ENCODE measurements at regions not wholly inside any gene's neighbourhood (a gene's known extent, or its start where the extent isn't known, plus 50 kb on each side); places are given as distances from the start of the nearest gene placed in this dataset.

DNA sequence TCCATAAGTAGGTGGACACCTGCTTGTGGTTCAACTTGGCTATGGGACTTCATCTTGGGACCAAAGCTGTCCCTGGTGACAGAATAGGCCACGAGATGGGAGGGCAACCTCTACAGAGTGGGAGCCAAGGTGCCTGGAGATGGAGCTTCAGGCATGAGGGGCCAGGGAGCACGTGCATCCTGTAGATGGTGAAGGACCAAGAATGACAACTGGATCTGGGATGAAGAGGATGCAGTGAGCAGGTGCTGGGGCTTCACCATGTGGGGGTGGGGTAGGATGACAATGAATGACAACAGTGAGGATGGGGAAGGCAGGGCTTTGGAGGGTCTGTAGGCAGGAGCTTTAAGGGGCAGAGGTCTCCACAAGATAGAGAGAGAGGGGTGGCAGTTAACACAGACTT, 372.0 kb upstream of the B3GAT1 start (continued):
- no peak for TF ChIP-seq ZNF146 (CRISPR knock-in tag; IDR thresholded peaks at IDR 0.05; ENCODE audit: unreplicated experiment)

DNA sequence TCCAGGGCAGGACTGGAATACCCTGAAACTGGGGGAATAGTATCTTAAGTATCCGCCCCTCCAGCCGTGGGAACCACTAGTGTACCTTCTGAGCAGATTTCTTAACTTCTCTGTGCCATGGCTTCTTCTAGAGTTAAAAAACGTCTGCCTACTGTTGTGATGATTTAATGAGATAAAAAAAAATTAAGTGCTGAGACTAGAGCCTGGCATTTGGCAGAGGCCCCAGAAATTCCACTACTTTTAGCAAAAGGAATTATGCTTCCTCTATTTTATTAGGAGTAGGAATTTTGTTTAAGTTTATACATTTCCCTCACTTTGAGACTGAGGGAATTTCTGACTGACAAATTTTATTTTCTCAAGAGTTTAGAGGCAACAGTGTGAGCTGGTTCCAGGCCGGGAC, 371.2 kb upstream of the B3GAT1 start:
- 0% methylated on average over 4 of the region's 4 CpGs for WGBS (ENCODE audit: insufficient coverage, low coverage, missing lambda C conversion rate)
- no peak overlapping the region for H2AFZ ChIP-seq (ENCODE audit: low read depth, low read length)
- H3K9ac ChIP-seq (ENCODE audit: insufficient read depth in 1 of 2, low read depth in 2 of 2, low read length in 2 of 2), result no peak overlapping the region
- H3K4me2 ChIP-seq (ENCODE audit: insufficient read depth, low read length), result no peak overlapping the region
- in situ Hi-C loops (cut with MboI), result no loop called here
- ChIA-PET CTCF (ENCODE audit: low intra/inter-chr PET ratio) (interaction anchor here (0.5 kb wide), 1 partner anchor 203 kb away, joined by 3 read pairs; no protein-coding TSS in a partner anchor), POLR2A (interaction anchor here (0.6 to 0.7 kb wide), 2 partner anchors 49 to 98 kb away, joined by 3 read pairs; no protein-coding TSS in a partner anchor)
- H3K9me1 ChIP-seq (ENCODE audit: control insufficient read depth, insufficient read depth, low read length), result no peaks in the 10 kb centered on the region
- peaks cover 0 to 12% of the 10 kb centered on the region in 2 experiments; a peak in 1 of 5 replicates for H3K27me3 ChIP-seq (ENCODE audit: control insufficient read depth in 2 of 2, insufficient read depth in 2 of 2, low read length in 2 of 2)
- no peaks in the 10 kb centered on the region for H4K20me1 ChIP-seq (replicated peaks; ENCODE audit: control insufficient read depth, insufficient read depth, low read length)
- H3K9me3 ChIP-seq (replicated peaks; ENCODE audit: control insufficient read depth, insufficient read depth, low read depth, low read length), result no peaks in the 10 kb centered on the region
- H3K4me3 ChIP-seq, result no peak overlapping the region
- intact Hi-C loops (cut with micrococcal nuclease), result no loop called here
- DNase-seq (ENCODE audit: extremely low read depth in 1 of 4, low spot score in 3 of 4) (no peak), ATAC-seq (no peak), FAIRE-seq (no peak)
- BruUV-seq (replicated peaks), result no TSS peak
- no peaks in the 10 kb centered on the region for H3K36me3 ChIP-seq (ENCODE audit: control insufficient read depth, insufficient read depth, low read length)
- no peak overlapping the region for H3K27ac ChIP-seq (ENCODE audit: extremely low read depth, low read depth, low read length)
- no peaks in the 10 kb centered on the region for H3K4me1 ChIP-seq (replicated peaks in 1 of 2; ENCODE audit: control insufficient read depth in 2 of 2, insufficient read depth in 2 of 2, low read length in 2 of 2)
- no peaks in the 10 kb centered on the region for H3K79me2 ChIP-seq (ENCODE audit: control insufficient read depth, insufficient read depth, low read length)
- TF ChIP-seq RBM22 (IDR thresholded peaks at IDR 0.05; ENCODE audit: low read depth, low read length, poor library complexity, severe bottlenecking) (no peak), ZZZ3 (IDR thresholded peaks at IDR 0.05) (no peak), SRSF7 (optimal IDR thresholded peaks at IDR 0.05; ENCODE audit: low read depth, low read length) (no peak), ZNF311 (CRISPR knock-in tag; IDR thresholded peaks at IDR 0.05) (no peak), ETS2 (tag; IDR thresholded peaks at IDR 0.05; ENCODE audit: borderline replicate concordance, poor library complexity, severe bottlenecking) (no peak), ZNF217 (CRISPR knock-in tag; IDR thresholded peaks at IDR 0.05) (no peak), GABPB1 (CRISPR knock-in tag; IDR thresholded peaks at IDR 0.05) (no peak), ELF2 (CRISPR knock-in tag; IDR thresholded peaks at IDR 0.05) (no peak), ATF7 (IDR thresholded peaks at IDR 0.05) (no peak), GATAD2B (IDR thresholded peaks at IDR 0.05; ENCODE audit: borderline replicate concordance) (no peak), ZNF184 (CRISPR knock-in tag; IDR thresholded peaks at IDR 0.05) (no peak), POLR2AphosphoS5 (IDR thresholded peaks at IDR 0.05; ENCODE audit: control insufficient read depth, insufficient read depth, low read depth, low read length) (no peak)
